ENCODE measurements at regions not wholly inside any gene's neighbourhood (a gene's known extent, or its start where the extent isn't known, plus 50 kb on each side); places are given as distances from the start of the nearest gene placed in this dataset.

GRCh38 chr20:39451386-39451785 is 489.2 kb downstream of the DHX35 start:
- TF ChIP-seq CTCF (IDR thresholded peaks at IDR 0.05): no peak
- no peak for TF ChIP-seq HMGA2 (CRISPR knock-in tag; IDR thresholded peaks at IDR 0.05)
- TF ChIP-seq ZNF416 (CRISPR knock-in tag; IDR thresholded peaks at IDR 0.05): no peak
- no peak for TF ChIP-seq ATF2 (CRISPR knock-in tag; IDR thresholded peaks at IDR 0.05; ENCODE audit: borderline replicate concordance, low read depth)
- no peak for TF ChIP-seq HMGXB4 (CRISPR knock-in tag; IDR thresholded peaks at IDR 0.05)
- no peak for TF ChIP-seq KAT7 (CRISPR knock-in tag; IDR thresholded peaks at IDR 0.05; ENCODE audit: borderline replicate concordance)
- TF ChIP-seq IRF2 (CRISPR knock-in tag; IDR thresholded peaks at IDR 0.05; ENCODE audit: borderline replicate concordance, low read depth): no peak
- no peak for TF ChIP-seq FOXJ3 (CRISPR knock-in tag; IDR thresholded peaks at IDR 0.05; ENCODE audit: borderline replicate concordance)
- TF ChIP-seq USF1 (CRISPR knock-in tag; IDR thresholded peaks at IDR 0.05): no peak
- TF ChIP-seq JUN (CRISPR knock-in tag; IDR thresholded peaks at IDR 0.05): no peak
- no peak for TF ChIP-seq NR3C1 (CRISPR knock-in tag; conservative IDR thresholded peaks at IDR 0.05; ENCODE audit: low read depth)
- no peak for TF ChIP-seq ZNF532 (CRISPR knock-in tag; IDR thresholded peaks at IDR 0.05; ENCODE audit: borderline replicate concordance)
- no peak for TF ChIP-seq IRF1 (CRISPR knock-in tag; IDR thresholded peaks at IDR 0.05)
- TF ChIP-seq ATF1 (CRISPR knock-in tag; IDR thresholded peaks at IDR 0.05): no peak

All from WTC11 (cell line).